ENCODE measurements at regions not wholly inside any gene's neighbourhood (a gene's known extent, or its start where the extent isn't known, plus 50 kb on each side); places are given as distances from the start of the nearest gene placed in this dataset.

DNA sequence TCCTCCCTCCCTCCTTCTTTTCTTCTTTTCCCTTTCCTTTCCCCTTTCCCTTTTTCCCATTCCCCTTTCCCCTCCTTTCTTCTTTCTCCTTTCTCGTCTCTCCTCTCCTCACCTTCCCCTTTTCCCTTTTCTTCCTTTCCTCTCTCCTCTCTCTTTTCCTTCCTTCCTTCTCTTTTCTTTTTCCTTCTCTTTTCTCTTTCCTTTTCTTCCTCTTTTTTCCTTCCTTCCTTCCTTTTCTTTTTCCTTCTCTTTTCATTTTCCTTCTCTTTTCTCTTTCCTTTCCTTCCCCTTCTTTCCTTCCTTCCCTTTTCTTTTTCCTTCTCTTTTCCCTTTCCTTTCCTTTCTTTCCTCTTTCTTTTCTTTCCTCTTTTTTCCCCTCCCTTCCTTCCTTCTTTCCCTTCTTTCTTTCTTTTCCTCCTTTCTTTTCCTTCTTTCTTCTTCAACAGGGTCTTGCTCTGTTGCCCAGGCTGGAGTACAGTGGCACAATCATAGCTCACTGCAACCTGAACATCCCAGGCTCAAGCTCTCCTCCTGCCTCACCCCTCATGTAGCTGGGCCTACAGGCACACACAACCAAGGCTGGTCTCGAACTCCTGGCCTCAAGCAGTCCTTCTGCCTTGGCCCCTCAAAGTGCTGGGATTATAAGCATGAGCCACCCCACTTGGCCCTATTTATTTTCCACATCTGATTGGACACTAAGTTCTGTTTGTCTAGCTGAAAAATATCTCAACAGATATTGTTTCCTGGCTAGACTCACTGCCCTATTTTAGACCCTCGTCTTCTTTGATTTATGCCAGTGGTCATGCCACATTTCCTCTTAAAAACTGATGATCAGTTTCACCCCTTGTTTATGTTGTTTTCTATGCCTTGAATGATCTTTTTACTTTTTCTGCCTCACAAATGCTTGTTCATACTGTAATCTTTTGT is 57.1 kb upstream of the MACF1 start:
- H3K9me3 ChIP-seq: no peaks in the 10 kb centered on the region
- DNase-seq: no peak
- no peaks in the 10 kb centered on the region for H3K36me3 ChIP-seq
- no peaks in the 10 kb centered on the region for H3K27me3 ChIP-seq
- 0 out of 2 replicates have a peak, but pooled peaks cover 2% of the 10 kb centered on the region for H3K4me1 ChIP-seq
- TF ChIP-seq, protein P1, sequence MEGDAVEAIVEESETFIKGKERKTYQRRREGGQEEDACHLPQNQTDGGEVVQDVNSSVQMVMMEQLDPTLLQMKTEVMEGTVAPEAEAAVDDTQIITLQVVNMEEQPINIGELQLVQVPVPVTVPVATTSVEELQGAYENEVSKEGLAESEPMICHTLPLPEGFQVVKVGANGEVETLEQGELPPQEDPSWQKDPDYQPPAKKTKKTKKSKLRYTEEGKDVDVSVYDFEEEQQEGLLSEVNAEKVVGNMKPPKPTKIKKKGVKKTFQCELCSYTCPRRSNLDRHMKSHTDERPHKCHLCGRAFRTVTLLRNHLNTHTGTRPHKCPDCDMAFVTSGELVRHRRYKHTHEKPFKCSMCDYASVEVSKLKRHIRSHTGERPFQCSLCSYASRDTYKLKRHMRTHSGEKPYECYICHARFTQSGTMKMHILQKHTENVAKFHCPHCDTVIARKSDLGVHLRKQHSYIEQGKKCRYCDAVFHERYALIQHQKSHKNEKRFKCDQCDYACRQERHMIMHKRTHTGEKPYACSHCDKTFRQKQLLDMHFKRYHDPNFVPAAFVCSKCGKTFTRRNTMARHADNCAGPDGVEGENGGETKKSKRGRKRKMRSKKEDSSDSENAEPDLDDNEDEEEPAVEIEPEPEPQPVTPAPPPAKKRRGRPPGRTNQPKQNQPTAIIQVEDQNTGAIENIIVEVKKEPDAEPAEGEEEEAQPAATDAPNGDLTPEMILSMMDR (IDR thresholded peaks at IDR 0.05; ENCODE audit: low read depth, low read length): no peak
- H3K4me3 ChIP-seq (ENCODE audit: low read depth, low read length): no peak overlapping the region

DNA sequence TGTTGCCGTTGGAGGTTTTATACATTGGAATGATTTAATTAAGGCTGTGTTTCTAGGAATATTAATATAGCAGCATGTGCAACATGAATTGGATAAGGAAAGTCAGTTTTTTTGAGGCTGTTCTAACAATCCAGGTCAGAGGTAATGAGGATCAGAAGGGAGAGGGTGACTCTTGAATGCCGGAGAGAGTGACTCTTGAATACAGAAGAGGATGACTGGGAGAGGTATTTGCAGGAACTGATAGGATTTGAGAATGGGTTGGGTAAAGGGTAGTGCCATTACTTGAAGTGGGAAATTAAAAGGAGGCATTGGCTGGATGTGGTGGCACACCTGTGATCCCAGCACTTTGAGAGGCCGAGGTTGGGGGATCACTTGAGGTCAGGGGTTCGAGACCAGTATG is 55.6 kb upstream of the MACF1 start:
- H3K9me3 ChIP-seq: no peaks in the 10 kb centered on the region
- H3K27me3 ChIP-seq: no peaks in the 10 kb centered on the region
- no peaks in the 10 kb centered on the region for H3K36me3 ChIP-seq
- DNase-seq: no peak
- H3K4me3 ChIP-seq (ENCODE audit: low read depth, low read length): no peak overlapping the region
- H3K4me1 ChIP-seq: 0 out of 2 replicates have a peak, but pooled peaks cover 2% of the 10 kb centered on the region
- TF ChIP-seq, protein P1 (IDR thresholded peaks at IDR 0.05; ENCODE audit: low read depth, low read length): no peak

DNA sequence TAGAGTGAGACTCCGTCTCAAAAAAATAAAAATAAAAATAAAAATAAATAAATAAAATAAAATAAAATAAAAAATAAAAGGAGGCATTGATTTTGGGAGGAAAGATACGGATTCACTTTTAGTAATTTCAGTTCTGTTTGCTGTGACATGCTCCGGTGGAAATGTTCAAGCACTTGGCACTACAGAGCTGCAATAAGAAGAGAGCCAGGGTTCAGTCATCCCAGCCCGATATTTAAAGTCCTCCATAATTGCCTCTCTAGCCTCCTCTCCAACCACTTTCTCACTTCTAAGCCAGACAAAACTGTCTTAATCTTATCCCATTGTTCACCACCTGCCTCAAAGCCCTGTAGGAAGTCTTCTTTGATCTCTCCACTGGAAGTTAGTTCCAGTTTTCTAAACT is 55.0 kb upstream of the MACF1 start:
- DNase-seq: no peak
- Histone ChIP-seq H3K4me3 (ENCODE audit: low read depth, low read length) (no peak overlapping the region), H3K9me3 (no peaks in the 10 kb centered on the region), H3K4me1 (0 out of 2 replicates have a peak, but pooled peaks cover 2% of the 10 kb centered on the region), H3K27me3 (no peaks in the 10 kb centered on the region), H3K36me3 (no peaks in the 10 kb centered on the region)
- TF ChIP-seq, protein P1 (IDR thresholded peaks at IDR 0.05; ENCODE audit: low read depth, low read length): no peak

DNA sequence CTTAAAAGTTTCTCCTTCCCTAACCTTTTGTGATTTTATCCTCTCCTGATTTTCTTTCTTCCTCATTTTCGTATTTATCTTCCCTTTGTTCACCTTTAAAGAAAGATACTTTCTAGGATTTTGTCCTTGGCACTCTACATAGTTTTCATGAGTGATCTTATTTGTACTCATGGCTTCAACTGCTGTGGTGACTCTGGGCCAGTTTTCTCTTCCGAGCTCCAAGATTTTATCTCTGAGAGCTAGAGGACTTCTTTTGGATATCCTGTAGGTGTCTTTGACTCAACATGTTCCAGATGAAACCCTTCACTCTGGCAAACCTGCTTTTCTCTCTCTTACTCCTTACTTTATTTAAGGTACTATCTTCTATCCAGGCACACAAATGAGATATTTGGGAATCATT is 53.7 kb upstream of the MACF1 start:
- no peak overlapping the region for H3K4me3 ChIP-seq (ENCODE audit: low read depth, low read length)
- no peak for DNase-seq
- H3K9me3 ChIP-seq: no peaks in the 10 kb centered on the region
- no peaks in the 10 kb centered on the region for H3K27me3 ChIP-seq
- TF ChIP-seq, protein P1 (IDR thresholded peaks at IDR 0.05; ENCODE audit: low read depth, low read length): no peak
- no peaks in the 10 kb centered on the region for H3K36me3 ChIP-seq
- 0 out of 2 replicates have a peak, but pooled peaks cover 2% of the 10 kb centered on the region for H3K4me1 ChIP-seq

DNA sequence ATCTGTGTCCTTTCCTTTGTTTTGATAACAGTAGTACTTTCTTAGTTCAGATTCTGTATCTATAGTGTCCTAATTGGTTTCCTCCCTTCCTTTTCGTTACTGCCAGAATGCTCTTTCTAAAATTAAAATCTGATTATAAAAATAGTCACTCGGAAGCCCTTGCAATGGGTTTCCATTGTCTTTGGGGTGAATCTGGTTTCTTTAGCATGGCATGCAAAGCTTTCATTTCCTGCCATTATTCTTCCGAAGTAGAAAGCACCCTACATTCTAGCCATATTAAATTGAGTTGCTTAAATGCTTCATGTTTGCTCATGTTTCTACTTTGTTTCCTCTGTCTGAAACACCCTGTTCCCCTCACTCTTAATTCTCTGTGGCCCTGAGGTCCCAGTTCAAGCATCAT is 53.2 kb upstream of the MACF1 start:
- Histone ChIP-seq H3K9me3 (no peaks in the 10 kb centered on the region), H3K4me3 (ENCODE audit: low read depth, low read length) (no peak overlapping the region), H3K4me1 (0 out of 2 replicates have a peak, but pooled peaks cover 2% of the 10 kb centered on the region), H3K36me3 (no peaks in the 10 kb centered on the region), H3K27me3 (no peaks in the 10 kb centered on the region)
- no peak for DNase-seq
- TF ChIP-seq, protein P1 (IDR thresholded peaks at IDR 0.05; ENCODE audit: low read depth, low read length): no peak

DNA sequence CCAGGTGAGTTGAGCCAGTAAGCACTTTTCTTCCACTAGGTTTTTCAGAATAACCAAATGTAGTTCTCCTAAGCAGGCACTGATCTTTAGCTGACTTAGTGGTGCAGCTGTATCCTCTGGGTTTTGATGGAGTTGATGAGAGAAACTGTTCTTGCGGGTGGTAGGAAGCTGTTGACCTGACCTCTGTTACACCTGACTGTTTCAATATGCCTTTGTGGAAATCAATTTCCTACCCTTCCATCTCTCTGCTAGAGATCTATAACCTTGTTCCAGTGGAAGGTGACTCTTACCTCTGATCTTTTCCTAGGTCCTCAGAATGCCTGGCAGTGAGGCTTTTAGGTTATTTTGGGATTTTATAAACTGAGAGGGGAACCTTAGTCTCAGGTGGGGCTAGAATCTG is 51.6 kb upstream of the MACF1 start:
- H3K4me1 ChIP-seq: 0 out of 2 replicates have a peak, but pooled peaks cover 2% of the 10 kb centered on the region
- TF ChIP-seq, protein P1 (IDR thresholded peaks at IDR 0.05; ENCODE audit: low read depth, low read length): no peak
- no peak for DNase-seq
- no peaks in the 10 kb centered on the region for H3K27me3 ChIP-seq
- no peaks in the 10 kb centered on the region for H3K9me3 ChIP-seq
- no peaks in the 10 kb centered on the region for H3K36me3 ChIP-seq
- H3K4me3 ChIP-seq (ENCODE audit: low read depth, low read length): no peak overlapping the region
